Stimulated activated CD4-positive, alpha-beta T cell treated with anti-CD3 and anti-CD28 coated beads, Interleukin-2, amount 100 ng/mL, for 24 hours (primary cell): ENCODE measurements at regions not wholly inside any gene's neighbourhood (a gene's known extent, or its start where the extent isn't known, plus 50 kb on each side); places are given as distances from the start of the nearest gene placed in this dataset.
A peak's percentile ranks its signal among the peaks of the same experiment; 100 is the strongest.
"Not testable (repeated sequence)": the region's sequence is repeated elsewhere in the genome, so short reads cannot be mapped to it uniquely, and the experiment has no call there.

ENCODE experiments used
- DNase-seq, 2 donors: peaks; one replicate each; pipeline ENCODE4 v3.0.0-alpha.2; 2020

DNA sequence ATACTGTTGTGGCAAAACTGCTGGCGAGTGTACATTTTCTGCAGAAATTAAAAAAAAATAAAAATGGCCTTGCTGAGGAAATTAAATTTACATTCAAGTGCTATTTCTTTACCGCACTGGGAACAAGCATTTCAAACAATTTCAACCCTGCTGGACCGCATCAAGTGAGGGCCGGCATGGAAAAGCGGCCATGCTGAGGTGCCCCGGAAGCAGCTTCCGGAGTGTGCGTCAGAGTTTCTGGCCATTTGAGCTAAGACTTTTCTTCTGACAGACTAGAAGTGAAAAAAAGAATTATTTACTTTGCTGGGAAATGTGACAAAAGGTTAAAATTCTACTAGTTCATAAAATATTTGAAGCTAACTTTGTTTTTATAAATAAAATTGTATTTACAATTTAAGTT is 337.0 kb downstream of the CACNA1B start:
- not testable (repeated sequence) for DNase-seq

DNA sequence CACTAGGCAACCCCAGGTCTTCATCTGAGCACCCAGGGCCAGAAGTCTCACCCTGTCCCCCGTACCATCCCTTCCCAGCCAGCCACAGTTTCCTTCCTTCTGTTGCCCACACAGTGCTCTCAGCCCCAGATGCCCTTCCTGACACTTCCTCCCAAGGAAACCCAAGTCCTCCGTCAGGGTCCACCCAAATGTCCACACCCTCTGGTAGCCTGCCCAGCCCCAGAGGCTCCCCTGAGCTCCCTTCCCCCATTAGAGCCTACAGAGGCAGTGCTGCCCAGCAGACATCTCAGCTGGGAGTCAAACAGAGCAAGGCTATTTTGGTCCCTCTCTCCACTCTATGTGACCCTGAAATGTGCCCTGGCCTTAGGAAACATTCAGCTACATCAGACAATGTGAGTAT is 338.0 kb downstream of the CACNA1B start:
- DNase-seq, result not testable (repeated sequence)

DNA sequence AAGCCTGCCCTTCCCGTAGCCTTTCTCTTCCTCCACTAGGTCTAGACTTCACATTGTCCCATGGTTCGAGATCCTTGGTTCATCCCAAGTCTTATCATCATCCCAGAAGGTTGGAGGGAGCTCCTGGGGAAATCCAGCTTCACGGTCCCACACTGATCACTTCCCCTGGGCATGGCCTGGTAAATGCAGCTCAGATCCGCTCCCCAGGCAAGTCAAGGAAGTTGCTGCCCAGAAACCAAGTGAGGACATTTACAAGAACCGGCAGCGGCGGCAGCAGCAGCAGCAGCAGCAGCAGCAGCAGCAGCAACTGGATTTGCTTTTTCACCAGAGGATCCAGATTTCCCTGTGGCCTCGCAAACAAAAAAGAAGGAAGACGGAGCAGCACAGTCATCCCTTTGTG is 339.2 kb downstream of the CACNA1B start:
- DNase-seq, result not testable (repeated sequence)

DNA sequence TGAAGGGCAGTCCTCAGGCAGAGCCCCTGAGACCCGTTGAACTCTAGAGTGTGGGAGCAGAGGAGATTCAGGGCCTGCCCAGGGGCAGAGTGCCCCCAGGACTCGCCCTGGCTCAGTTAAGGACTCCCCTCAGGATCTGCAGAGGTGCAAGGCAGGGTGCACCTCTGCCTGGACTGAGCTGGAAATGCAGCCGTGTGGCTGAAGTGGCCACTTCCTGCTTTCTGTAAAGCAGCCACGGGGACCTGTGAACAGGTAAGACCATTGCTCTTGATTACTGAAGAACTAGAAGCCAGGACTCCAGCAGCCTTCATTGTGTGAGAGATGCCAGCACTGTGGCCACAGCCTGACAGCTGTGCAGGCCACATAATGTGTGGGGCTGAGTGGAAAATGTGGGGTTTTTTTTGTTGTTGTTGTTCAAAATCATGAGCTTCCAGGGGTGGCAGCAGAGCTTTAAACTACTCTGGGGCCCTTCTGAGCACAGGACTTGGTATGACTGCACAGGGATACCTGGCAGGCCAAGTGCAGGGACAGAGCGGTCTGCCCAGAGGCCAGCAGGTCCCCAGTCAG is 339.8 kb downstream of the CACNA1B start:
- not testable (repeated sequence) for DNase-seq

DNA sequence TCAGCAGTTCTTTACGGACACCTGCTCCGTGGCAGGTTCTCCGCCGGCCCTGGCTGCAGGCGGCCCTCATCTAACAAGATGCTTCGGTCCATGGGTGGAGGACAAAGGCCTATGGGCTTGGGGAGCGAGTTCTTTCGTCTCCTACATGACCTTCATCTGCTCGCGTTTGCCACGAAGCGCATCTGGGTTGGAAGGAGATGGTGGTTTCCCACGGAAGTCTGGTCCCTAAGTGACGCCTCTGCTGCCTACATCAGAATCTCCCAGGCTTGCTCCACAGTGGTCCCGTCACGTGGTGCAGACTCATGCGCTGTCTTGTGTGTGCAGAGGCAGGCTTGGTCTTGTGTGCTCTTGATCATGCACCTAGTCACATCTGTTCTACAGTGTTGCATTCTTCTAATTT is 341.7 kb downstream of the CACNA1B start:
- peak in 1 of 2 donors; percentile 10 for DNase-seq

DNA sequence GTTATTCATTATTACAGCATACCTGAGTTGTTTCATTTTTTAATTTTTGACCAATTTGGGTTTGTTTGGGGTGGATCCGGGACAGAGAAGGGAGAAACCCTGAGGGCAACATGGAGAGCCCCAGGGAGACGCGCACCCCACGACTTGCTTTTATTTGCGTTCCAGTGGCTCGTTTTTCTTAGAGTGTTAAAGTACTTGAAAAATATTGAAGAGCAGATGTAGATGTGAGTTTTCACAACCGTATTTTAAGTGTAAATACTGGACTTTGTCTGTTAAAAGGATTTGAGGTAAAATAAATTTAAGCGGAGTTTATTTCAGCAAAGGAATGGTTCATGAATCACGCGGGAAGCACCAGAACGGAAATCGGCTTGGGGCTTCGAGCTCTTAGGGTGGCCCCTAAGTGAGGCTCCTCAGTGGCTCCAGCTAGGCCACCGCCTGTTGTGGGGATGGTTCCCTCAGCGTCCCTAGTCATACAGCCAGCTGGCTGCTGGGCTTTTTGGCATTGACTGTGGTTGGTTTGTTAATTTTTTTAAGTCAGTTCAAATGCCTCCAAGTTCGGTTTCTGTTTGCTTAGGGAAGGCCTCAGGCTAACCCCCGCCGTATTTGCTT is 344.0 kb downstream of the CACNA1B start:
- DNase-seq, result not testable (repeated sequence)

DNA sequence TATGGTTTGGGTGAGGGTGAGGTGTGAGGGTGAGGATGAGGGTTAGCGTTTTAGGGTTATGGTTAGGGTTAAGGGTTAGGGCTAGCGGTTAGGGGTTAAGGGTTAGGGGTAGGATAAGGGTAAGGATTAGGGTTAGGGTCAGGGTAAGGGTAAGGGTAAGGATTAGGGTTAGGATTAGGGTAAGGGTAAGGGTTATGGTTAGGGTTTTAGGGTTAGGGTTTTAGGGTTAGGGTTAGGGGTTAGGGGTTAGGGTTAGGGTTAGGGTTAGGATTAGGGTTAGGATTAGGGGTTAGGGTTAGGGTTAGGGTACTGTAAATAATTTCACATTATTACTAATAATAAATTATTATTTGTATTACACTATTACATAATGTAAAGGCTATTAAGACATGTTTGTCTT is 359.5 kb downstream of the CACNA1B start:
- not testable (repeated sequence) for DNase-seq

DNA sequence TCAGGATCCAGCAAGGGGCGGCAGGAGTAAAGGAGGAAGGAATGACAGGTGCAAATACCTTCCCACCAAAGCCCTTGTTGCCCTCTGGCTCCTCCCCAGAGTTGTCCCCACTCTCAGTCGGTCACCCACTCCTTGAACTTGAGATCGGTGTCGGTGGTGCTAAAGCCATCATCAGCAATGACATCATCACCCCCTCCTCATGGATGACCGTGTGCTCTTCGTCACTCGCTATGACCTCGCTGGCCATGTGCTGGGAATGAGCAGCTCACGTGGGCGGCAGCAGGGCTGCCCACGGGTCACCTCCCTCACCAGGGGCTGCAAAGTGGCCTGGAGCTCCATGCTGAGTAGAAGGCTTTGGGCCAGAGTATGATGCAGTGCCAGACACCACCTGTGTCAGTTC is 405.3 kb downstream of the CACNA1B start:
- not testable (repeated sequence) for DNase-seq
